A549 (cell line): ENCODE measurements at regions not wholly inside any gene's neighbourhood (a gene's known extent, or its start where the extent isn't known, plus 50 kb on each side); places are given as distances from the start of the nearest gene placed in this dataset.

ENCODE experiments used
- ATAC-seq, 2 experiments: fragments of 200-7000 bp in 1 of 2; fragments of >200 bp in 1 of 2; cut with Nextera tagmentation in 1 of 2; cut with Tn5 transposase in 1 of 2; 3 replicates each; pipeline versions ENCODE4 v1.8.0 to v1.9.1; 2018 to 2020; ENCODE audit warnings: mild to moderate bottlenecking in 1 of 2, moderate library complexity in 1 of 2
- CTCF ChIA-PET: fragments of 300-600 bp; sonication (Branson Sonifier 250); formaldehyde crosslinking; extraction: SDS; loops from one replicate; lab custom pipeline; 2021; ENCODE audit warnings: antibody characterized with exemption, inconsistent platforms; lab: Yijun Ruan, JAX
- POLR2A ChIA-PET: fragments of 350-600 bp; formaldehyde crosslinking; extraction: SDS; loops from one replicate; lab custom pipeline; 2021; ENCODE audit warnings: antibody characterized with exemption, inconsistent platforms; lab: Yijun Ruan, JAX
- DNase-seq, 2 experiments: peaks; one replicate each; pipeline versions ENCODE4 v3.0.0 to v3.0.0-alpha.2; 2011 to 2016; ENCODE audit warnings: low read depth in 1 of 2, low spot score in 1 of 2
- FAIRE-seq: peaks from 2 replicates; lab custom pipeline; 2011; peaks lifted over from hg19 to GRCh38; lab: Jason Lieb, UNC
- H3K27ac ChIP-seq, 2 experiments: fragments of >200 bp; sonication (Bioruptor Twin); formaldehyde crosslinking; 3 replicates each; pipeline ENCODE4 v1.5.1; 2016 to 2017
- H3K4me1 ChIP-seq: fragments of >200 bp; sonication (Bioruptor Twin); formaldehyde crosslinking; 3 replicates; pipeline ENCODE4 v1.6.1; 2016
- H3K4me2 ChIP-seq: fragments of >200 bp; sonication (Bioruptor Twin); formaldehyde crosslinking; 3 replicates; pipeline ENCODE4 v1.6.1; 2016
- H3K4me3 ChIP-seq: fragments of >200 bp; sonication (Bioruptor Twin); formaldehyde crosslinking; 3 replicates; pipeline ENCODE4 v1.5.1; 2016
- H3K9me3 ChIP-seq: fragments of >200 bp; sonication (Bioruptor Twin); formaldehyde crosslinking; 3 replicates; pipeline ENCODE4 v1.6.1; 2016
- ATOH8 ChIP-seq: fragments of 250-450 bp; sonication (Bioruptor Pico); IDR thresholded peaks from 2 replicates; pipeline ENCODE4 v1.5.0; 2020; ENCODE audit warnings: low read depth, mild to moderate bottlenecking, moderate library complexity
- BCL3 ChIP-seq: fragments of >200 bp; sonication (Bioruptor Twin); formaldehyde crosslinking; IDR thresholded peaks from 3 replicates; pipeline ENCODE4 v1.6.1; 2016
- CBX2 ChIP-seq: fragments of 200-600 bp; sonication (generic); IDR thresholded peaks from 2 replicates; pipeline ENCODE4 v1.6.1; 2016; ENCODE audit warnings: low read depth, mild to moderate bottlenecking, borderline replicate concordance
- CHD2 ChIP-seq: fragments of 150-350 bp; IDR thresholded peaks from 2 replicates; pipeline ENCODE4 v1.6.1; 2014; ENCODE audit warnings: low read length; ENCODE audit not compliant: partially characterized antibody
- EHMT2 ChIP-seq: fragments of 200-600 bp; sonication (generic); IDR thresholded peaks from 2 replicates; pipeline ENCODE4 v1.6.1; 2016; ENCODE audit warnings: antibody characterized with exemption, low read depth, mild to moderate bottlenecking, moderate library complexity
- EP300 ChIP-seq, 2 experiments: fragments of >200 bp; sonication (Bioruptor Twin); formaldehyde crosslinking; IDR thresholded peaks; 2 replicates in 1 of 2; 3 replicates in 1 of 2; pipeline ENCODE4 v1.6.1; 2016 to 2017
- ESRRA ChIP-seq: fragments of 150-350 bp; IDR thresholded peaks from 2 replicates; pipeline ENCODE4 v1.6.1; 2014; ENCODE audit warnings: mild to moderate bottlenecking, low read length, borderline replicate concordance
- FOSL2 ChIP-seq, 2 experiments: fragments of 450-650 bp in 1 of 2; fragments of >200 bp in 1 of 2; sonication (Bioruptor Twin) in 1 of 2; formaldehyde crosslinking; IDR thresholded peaks; 2 replicates each; pipeline versions ENCODE4 v1.5.0 to v1.6.1; 2016 to 2020; ENCODE audit warnings: mild to moderate bottlenecking in 1 of 2, moderate library complexity in 1 of 2
- FOXS1 ChIP-seq: fragments of 250-450 bp; sonication (Bioruptor Pico); IDR thresholded peaks from 2 replicates; pipeline ENCODE4 v1.5.0; 2020; ENCODE audit warnings: mild to moderate bottlenecking, moderate library complexity
- GATA3 ChIP-seq: IDR thresholded peaks from 2 replicates; pipeline ENCODE4 v1.6.1; 2012; ENCODE audit warnings: borderline replicate concordance
- HDAC2 ChIP-seq: fragments of 200-600 bp; sonication (generic); IDR thresholded peaks from 2 replicates; pipeline ENCODE4 v1.6.1; 2016
- HEYL ChIP-seq: fragments of 250-450 bp; sonication (Bioruptor Pico); IDR thresholded peaks from 2 replicates; pipeline ENCODE4 v1.8.0; 2021; ENCODE audit warnings: mild to moderate bottlenecking, moderate library complexity
- HMGXB4 ChIP-seq: fragments of 250-450 bp; sonication (Bioruptor Pico); IDR thresholded peaks from 2 replicates; pipeline ENCODE4 v1.5.0; 2021; ENCODE audit warnings: mild to moderate bottlenecking, moderate library complexity, borderline replicate concordance
- JUN ChIP-seq, 2 experiments: fragments of >200 bp; sonication (Bioruptor Twin); formaldehyde crosslinking; IDR thresholded peaks; 2 replicates in 1 of 2; 3 replicates in 1 of 2; pipeline ENCODE4 v1.6.1; 2016 to 2017
- JUNB ChIP-seq: fragments of >200 bp; sonication (Bioruptor Twin); formaldehyde crosslinking; IDR thresholded peaks from 2 replicates; pipeline ENCODE4 v1.6.1; 2016
- MAFK ChIP-seq: fragments of 450-650 bp; IDR thresholded peaks from 2 replicates; pipeline ENCODE4 v1.6.1; 2014; ENCODE audit not compliant: partially characterized antibody
- MYC ChIP-seq: IDR thresholded peaks from 2 replicates; pipeline ENCODE4 v1.6.1; 2012; ENCODE audit warnings: mild to moderate bottlenecking, inconsistent platforms, low read length, improper control_type of control experiment, borderline replicate concordance
- NFE2L2 ChIP-seq: fragments of 150-350 bp; conservative IDR thresholded peaks from 2 replicates; pipeline ENCODE4 v1.6.1; 2014; ENCODE audit warnings: low read length
- PBX3 ChIP-seq: IDR thresholded peaks from 2 replicates; pipeline ENCODE4 v1.6.1; 2012
- RAD21 ChIP-seq, 2 experiments: fragments of >200 bp in 1 of 2; sonication (Bioruptor Twin) in 1 of 2; formaldehyde crosslinking in 1 of 2; IDR thresholded peaks in 1 of 2; conservative IDR thresholded peaks in 1 of 2; 2 replicates in 1 of 2; 3 replicates in 1 of 2; pipeline ENCODE4 v1.6.1; 2012 to 2018; ENCODE audit warnings: inconsistent platforms in 1 of 2
- RCOR1 ChIP-seq: fragments of 150-350 bp; IDR thresholded peaks from 2 replicates; pipeline ENCODE4 v1.6.1; 2014; ENCODE audit warnings: antibody characterized with exemption, low read length, low read depth
- RFX5 ChIP-seq: fragments of 450-650 bp; IDR thresholded peaks from 2 replicates; pipeline ENCODE4 v1.7.1; 2014; ENCODE audit warnings: antibody characterized with exemption, mild to moderate bottlenecking, moderate library complexity
- TFCP2L1 ChIP-seq: fragments of 250-450 bp; sonication (Bioruptor Pico); IDR thresholded peaks from 2 replicates; pipeline ENCODE4 v1.5.0; 2021; ENCODE audit warnings: mild to moderate bottlenecking
- USF2 ChIP-seq: fragments of 450-650 bp; IDR thresholded peaks from 2 replicates; pipeline ENCODE4 v1.6.1; 2014; ENCODE audit warnings: antibody characterized with exemption
- ZC3H11A ChIP-seq: fragments of 450-650 bp; IDR thresholded peaks from 2 replicates; pipeline ENCODE4 v1.6.1; 2014; ENCODE audit warnings: antibody characterized with exemption, mild to moderate bottlenecking
- ZFP36 ChIP-seq: fragments of 450-650 bp; IDR thresholded peaks from 2 replicates; pipeline ENCODE4 v1.6.1; 2014; ENCODE audit warnings: borderline replicate concordance; ENCODE audit not compliant: partially characterized antibody
- ZSCAN20 ChIP-seq: fragments of 250-450 bp; sonication (Bioruptor Pico); IDR thresholded peaks from 2 replicates; pipeline ENCODE4 v1.8.0; 2022; ENCODE audit warnings: mild to moderate bottlenecking, moderate library complexity
- WGBS: methylation state at CpG from one replicate; pipeline ENCODE4 v1.1.6; 2017; ENCODE audit errors: missing lambda C conversion rate; 5-methylcytosine and 5-hydroxymethylcytosine counted together
- TF ChIP-seq, protein P1 (sequence below): IDR thresholded peaks from 2 replicates; pipeline ENCODE4 v1.6.1; 2012

GRCh38 chr18:10315522-10315921 is 138.9 kb upstream of the APCDD1 start:
- DNase-seq: no peak
- Histone ChIP-seq H3K9me3 (no peaks in the 10 kb centered on the region), H3K4me3 (no peak overlapping the region), H3K4me2 (no peak overlapping the region), H3K4me1 (no peaks in the 10 kb centered on the region), H3K27ac (no peak overlapping the region)
- 75% methylated on average over 1 of the region's 1 CpG for WGBS
- no peak for ATAC-seq
- no peak for FAIRE-seq
- POLR2A ChIA-PET: no interaction called here
- CTCF ChIA-PET: no interaction called here
- no peak for TF ChIP-seq GATA3
- no peak for TF ChIP-seq ZC3H11A
- no peak for TF ChIP-seq MYC
- no peak for TF ChIP-seq TFCP2L1
- TF ChIP-seq RFX5: no peak
- no peak for TF ChIP-seq HMGXB4 (CRISPR knock-in tag)
- no peak for TF ChIP-seq HEYL (CRISPR knock-in tag)
- no peak for TF ChIP-seq NFE2L2
- no peak for TF ChIP-seq FOSL2 (IDR thresholded peaks at IDR 0.05)
- no peak for TF ChIP-seq FOSL2 (CRISPR knock-in tag; IDR thresholded peaks at IDR 0.05)
- TF ChIP-seq RCOR1: no peak
- TF ChIP-seq FOXS1 (CRISPR knock-in tag): no peak
- no peak for TF ChIP-seq HDAC2
- TF ChIP-seq, all 56 proteins: peak for 0

- no peaks in the 10 kb centered on the region for H3K9me3 ChIP-seq
- ATAC-seq (no peak), FAIRE-seq (no peak), DNase-seq (no peak)
- CTCF ChIA-PET: no interaction called here
- TF ChIP-seq PBX3: no peak
- TF ChIP-seq JUNB: no peak
- TF ChIP-seq ZFP36: no peak
- TF ChIP-seq RAD21 (conservative IDR thresholded peaks at IDR 0.05 in 1 of 2, IDR thresholded peaks at IDR 0.05 in 1 of 2): no peak
- no peak for TF ChIP-seq CBX2
- H3K4me1 ChIP-seq: no peaks in the 10 kb centered on the region
- H3K4me3 ChIP-seq: no peak overlapping the region
- WGBS: 29% methylated on average over 7 of the region's 7 CpGs
- no peak overlapping the region for H3K4me2 ChIP-seq
- H3K27ac ChIP-seq: no peak overlapping the region
- POLR2A ChIA-PET: no interaction called here
Measured at GRCh38 chr18:10316778-10317177, 137.7 kb upstream of the APCDD1 start.

DNA sequence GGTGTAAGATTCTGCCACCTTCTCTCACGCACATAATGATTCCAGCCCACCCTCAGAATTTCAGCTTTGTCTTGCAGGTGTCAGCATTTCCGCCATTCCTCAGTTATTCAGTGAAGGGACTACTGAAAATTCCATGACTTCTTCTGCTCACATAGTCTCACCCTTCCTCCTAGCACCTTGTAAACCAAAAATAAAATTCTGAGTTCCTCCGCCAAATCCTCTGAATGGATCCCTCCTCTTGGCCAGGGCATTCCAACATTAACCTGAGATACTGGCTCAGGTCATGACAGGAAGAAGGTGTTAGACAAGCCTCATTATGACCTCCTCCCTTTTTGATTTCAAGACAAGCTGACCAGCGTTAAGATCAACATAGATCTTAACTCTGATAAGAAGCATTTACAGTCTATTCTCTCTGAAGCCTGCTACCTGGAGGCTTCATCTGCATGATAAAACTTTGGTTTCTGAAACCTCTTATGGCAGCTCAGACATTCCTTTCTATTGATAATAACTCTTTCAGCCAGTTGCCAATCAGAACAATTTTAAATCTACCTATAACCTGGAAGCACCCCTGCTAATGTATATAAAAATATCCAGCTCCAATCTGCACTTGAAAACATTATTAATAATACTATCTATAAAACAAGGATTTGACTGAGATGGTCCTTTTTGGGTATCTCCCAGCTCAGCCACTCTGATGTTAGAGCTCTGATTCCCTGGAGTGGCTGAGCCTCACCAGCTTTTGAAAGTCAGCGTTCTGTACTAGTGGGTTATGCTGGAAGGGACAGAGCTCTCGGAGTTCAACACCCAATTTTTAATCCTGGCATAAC is 136.4 kb upstream of the APCDD1 start:
- ATAC-seq: no peak

More for the DNA sequence above, 136.4 kb upstream of the APCDD1 start:
- POLR2A ChIA-PET: no interaction called here
- no peak overlapping the region for H3K27ac ChIP-seq
- no peak overlapping the region for H3K4me2 ChIP-seq
- TF ChIP-seq ESRRA (no peak), TFCP2L1 (no peak), ZSCAN20 (no peak), CHD2 (no peak), USF2 (no peak), MAFK (no peak), GATA3 (no peak), EP300 (IDR thresholded peaks at IDR 0.05) (no peak), ATOH8 (no peak), BCL3 (no peak), EHMT2 (no peak), RAD21 (conservative IDR thresholded peaks at IDR 0.05 in 1 of 2, IDR thresholded peaks at IDR 0.05 in 1 of 2) (no peak), JUN (IDR thresholded peaks at IDR 0.05) (no peak)
- TF ChIP-seq, protein P1, sequence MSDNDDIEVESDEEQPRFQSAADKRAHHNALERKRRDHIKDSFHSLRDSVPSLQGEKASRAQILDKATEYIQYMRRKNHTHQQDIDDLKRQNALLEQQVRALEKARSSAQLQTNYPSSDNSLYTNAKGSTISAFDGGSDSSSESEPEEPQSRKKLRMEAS: no peak
- no peak for FAIRE-seq
- no peak for DNase-seq
- H3K9me3 ChIP-seq: no peaks in the 10 kb centered on the region
- WGBS: 27% methylated on average over 6 of the region's 6 CpGs
- CTCF ChIA-PET: no interaction called here
- no peak overlapping the region for H3K4me3 ChIP-seq
- no peaks in the 10 kb centered on the region for H3K4me1 ChIP-seq
